IPS DF 4.7 (cell line): ENCODE measurements at regions not wholly inside any gene's neighbourhood (a gene's known extent, or its start where the extent isn't known, plus 50 kb on each side); places are given as distances from the start of the nearest gene placed in this dataset.

ENCODE experiments used
- DNase-seq: peaks from one replicate; pipeline ENCODE4 v3.0.0-alpha.2; 2013; ENCODE audit warnings: low spot score; ENCODE audit errors: extremely low read depth

DNA sequence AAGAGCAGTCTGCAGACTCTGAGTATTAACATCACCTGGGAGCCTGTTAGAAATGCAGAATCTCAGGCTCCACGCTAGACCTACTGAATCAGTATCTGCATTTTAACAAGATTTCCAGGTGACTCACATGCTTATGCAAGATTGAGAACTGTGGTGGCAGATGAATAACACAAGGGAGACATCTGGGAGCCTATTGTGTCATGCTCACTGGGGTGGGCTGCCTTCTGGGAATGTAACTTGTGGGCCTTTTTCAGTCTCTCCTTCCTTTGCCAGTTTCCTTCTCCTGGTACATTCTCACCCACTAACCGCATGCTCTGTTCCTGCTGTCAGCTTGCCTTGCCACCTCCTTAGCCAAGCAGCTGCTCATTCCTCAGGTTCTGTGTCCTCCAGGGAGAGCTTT lies 176.6 kb upstream of the C9orf72 start:
- DNase-seq: peak; percentile 81

DNA sequence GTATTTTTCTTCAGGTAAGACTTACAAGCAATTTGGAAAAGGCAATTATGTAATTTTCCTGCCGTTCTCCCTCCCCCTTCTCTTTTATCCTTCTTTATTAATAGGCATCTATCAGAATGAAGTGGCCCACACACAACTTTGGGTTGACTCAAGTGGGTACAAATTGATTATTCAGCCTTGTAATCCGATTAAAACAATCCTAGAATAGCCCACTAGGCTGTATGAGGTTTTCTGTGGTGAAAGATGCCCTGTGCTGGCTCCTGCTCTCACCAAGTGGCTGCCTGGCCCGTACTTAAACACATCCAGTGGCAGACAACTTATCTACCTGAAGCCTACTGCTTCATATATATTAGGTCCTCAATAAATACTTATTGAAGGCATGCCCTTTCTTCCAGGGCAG lies 177.3 kb upstream of the C9orf72 start:
- DNase-seq: no peak

DNA sequence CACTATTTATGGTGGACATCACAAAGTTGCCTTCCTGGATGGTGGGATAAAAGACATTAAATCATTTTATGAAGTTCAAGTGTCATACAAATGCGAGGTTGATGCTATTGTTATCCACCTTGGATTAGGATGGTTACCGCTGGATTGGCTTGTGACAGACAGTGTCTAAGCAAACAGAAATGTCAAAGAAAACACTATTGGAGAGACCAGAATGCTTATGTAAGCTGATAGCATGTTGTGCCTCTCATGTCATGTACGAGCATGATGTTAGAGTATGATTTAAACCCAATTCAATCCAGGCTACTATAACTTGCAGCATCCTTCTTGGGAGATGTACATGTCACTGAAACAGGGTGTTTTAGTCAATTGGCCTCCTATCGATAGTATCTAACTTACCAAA lies 178.8 kb upstream of the C9orf72 start:
- no peak for DNase-seq

DNA sequence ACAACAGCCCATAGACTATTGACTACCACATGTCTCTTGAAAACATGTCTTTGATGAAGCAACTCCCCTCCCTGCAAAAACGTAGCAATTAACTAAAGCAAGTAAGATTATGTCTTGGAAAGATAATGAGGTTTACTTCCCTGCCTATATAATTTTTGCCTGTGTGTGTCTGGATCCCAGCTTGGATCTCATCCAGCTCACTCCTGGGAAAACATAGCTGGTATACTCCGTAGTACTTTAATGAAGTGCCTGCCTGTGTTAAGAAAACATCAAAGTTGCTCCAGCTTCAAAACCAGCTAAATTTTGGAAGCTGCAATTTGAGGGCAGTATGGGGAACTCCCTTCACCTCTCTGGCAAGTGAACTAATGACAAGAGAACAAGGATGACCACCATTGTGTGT lies 182.6 kb upstream of the C9orf72 start:
- no peak for DNase-seq

DNA sequence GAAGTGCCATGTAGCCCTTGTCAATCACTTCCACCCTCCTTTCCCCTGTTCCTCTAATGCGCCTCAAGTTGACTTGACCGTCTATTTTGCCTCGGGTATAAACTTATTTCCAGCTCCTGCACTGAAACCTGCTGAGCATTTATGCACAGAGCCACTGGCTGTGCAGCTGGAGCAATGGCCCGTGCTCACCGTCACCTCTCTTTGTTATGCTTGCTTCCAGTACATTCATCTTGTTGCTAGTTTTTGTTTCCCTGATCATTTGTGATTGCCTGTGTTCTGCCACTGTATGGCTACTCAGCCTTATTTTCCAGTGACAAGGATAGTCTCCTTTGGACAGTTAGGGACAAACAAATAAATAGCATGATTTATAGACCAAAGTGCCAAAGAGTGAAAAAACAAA lies 183.1 kb upstream of the C9orf72 start:
- no peak for DNase-seq

DNA sequence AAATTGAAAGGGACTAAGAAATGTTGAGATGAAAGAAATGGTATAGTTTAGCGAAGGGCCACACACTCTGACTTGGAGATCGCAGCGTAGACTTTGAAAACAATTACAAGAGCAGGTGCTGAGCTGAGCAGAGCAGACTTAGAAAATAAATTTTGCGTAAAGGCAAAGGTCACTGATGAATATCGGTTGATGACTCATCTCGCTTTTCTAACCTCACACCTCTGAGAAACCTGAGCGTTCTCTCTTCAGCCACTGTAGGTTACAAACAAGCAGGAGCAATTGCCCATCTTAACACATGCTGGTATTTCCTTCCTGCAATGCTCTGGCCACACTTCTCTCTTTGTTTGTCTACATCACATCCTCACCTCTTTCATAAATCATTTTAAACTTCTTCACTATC lies 190.6 kb upstream of the C9orf72 start:
- DNase-seq: no peak

DNA sequence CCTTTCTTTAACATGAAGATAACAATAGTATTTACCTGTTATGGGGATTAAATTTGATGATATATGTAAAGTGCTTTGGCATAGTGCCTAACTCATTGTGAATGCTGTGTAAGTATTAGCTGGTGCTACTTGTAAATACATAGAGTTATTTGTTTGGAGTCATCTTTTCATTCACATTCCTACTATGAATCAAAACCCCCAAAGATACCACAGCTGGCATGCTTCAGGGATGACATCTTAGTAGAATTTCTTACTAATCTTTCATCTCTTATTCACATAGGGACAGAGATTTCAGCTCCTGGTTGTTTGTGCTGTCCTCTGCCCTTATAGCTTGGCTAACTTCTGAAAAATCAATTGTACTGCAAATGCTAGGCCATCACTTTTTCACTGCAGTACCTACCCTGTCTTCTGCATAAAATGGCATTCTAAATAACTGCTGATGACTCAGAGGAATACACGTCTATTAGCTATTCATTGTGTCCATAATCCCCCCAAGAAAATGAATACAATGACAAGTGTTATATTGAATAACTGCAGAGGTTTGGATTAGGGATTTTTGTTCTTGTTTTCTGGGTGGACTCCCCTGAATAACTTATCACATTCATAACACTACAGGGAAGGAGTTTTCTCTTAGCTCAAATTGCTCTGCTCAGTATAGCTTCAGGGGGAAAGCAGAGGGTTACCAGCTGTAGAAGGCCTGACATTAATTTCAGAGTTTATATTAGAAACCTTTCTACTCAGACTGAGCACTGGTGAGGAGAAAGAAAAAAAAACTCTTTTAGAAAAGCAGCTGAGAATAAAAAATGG lies 192.2 kb upstream of the C9orf72 start:
- no peak for DNase-seq

DNA sequence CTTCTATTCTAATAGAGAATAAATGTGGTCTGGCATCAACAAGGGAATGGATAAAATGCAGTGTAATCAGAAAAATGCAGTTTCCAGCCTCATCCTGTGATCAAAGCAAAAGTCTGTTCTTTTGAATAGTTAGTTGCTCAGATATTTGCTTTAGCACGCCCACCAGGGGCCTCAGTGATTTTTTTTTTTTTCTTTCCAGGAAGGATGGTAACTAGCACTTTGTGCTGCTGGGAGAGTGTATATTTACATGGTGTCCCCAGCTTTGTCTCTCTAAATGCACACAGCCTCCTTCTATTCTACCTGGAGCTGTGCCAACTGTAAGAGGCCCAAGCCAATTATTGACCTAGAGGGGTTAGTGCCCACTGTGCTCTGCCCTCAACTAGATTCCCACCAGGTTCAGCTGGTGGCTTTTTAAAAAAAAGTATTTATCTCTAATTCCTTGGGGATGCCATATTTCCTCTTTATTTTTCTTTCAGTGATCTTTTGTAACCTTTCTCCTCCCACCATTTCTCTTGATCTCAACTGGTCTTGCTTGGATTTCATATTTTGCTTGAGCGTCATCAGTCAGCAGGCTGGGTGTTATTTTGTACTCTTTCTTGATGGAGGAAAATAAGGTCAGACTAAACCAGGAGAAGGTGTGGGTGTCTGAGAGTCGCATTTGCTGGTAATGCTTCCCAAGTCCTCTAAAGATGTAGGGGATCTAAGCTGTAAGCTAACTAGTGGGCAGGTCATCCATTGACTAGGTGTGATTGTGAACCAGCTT lies 193.0 kb upstream of the C9orf72 start:
- no peak for DNase-seq

DNA sequence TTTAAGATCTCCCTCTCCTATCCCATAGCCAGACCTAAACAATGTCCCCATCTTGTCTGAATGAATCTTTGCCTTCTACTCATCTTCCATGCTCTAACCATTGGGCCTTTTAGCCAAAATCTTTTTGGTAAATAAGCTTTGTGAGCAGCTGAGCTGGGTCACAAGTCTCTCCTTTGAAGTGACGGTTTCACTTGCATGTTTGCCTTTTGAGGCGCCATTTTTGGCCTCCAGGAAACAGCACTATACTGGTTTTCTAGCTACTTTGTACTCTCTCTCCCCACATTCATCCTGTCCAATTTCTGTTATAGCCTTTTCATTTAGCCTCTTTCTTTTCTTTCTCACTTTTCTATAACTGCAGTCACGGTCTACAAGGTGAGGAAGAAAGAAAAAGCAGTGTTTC lies 195.5 kb upstream of the C9orf72 start:
- DNase-seq: no peak

DNA sequence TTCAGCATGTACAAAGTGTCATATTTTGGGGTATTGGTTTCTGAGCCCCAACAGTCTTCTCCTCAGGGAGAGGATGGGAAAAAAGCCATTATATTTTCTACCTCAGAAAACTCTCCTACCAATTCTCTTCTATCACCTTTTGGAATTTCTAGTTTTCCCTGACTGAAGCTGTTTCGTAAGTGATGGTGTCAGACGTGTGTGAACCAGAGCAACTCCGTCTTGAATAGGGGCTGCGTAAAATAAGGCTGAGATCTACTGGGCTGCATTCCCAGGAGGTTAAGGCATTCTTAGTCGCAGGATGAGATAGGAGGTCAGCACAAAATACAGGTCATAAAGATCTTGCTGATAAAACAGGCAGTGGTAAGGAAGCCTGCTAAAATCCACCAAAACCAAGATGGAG lies 197.3 kb upstream of the C9orf72 start:
- no peak for DNase-seq

DNA sequence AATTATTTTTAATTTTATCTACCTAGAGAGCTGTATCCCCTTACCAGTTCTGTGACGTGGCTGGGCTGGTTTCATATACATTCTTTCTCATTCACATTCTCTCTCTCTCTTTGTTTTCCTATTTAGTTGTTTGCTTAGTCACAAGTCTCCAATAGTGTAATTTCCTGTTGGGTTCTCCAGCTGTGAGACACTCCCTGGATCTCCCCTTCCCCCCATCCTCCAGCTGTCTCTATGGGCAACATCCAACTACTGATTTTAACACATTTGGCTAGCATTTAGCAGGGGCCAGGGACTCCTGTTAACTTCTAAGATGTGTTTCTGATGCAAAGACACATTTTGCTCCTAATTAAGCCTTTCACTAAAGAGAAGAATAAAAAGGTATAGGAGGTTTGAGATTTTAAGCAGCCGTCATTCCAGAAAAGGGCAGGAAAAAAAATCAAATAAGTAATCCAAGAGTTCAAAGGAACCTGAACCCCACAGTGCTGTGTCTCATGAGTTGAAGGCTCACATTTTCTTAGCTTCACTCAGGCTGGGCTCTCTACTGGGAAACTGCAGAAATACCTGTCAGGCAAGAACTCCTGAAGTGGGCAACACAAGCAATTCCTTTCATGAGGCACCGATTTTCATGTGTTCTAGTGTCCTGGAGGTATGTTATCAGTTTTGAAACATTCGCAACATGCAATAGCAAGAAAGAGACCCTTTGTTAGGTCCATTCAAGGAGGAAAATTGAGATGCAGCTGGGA lies 198.7 kb upstream of the C9orf72 start:
- DNase-seq: peak; percentile 74

DNA sequence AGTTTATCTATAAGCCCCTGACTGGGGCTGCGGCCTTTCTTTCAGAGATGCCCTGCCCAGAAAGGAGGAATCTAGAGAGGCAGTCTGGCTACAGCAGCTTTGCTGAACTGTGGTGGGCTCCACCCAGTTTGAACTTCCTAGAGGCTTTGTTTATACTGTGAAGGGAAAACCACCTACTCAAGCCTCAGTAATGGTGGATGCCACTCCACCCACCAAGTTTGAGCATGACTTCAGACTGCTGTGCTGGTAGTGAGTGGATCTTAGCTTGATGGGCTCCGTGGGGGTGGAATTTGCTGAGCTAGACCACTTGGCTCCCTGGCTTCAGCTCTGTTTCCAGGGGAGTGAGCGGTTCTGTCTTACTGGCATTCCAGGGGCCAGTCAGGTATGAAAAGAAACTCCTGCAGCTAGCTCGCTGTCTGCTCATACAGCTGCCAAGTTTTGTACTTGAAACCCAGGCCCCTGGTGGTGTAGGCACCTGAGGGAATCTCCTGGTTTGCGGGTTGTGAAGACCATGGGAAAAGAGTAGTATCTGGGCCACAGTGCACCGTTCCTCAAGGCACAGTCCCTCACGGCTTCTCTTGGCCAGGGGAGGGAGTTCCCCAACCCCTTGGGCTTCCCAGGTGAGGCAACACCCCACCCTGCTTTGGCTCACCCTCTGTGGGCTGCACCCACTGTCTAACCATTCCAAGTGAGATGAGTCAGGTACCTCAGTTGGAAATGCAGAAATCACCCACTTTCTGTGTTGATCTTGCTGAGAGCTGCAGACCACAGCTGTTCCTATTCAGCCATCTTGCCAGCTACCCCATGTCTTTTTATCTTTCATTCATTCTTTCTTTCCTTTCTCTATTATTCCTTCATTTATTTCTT lies 211.8 kb upstream of the C9orf72 start:
- DNase-seq: no peak

DNA sequence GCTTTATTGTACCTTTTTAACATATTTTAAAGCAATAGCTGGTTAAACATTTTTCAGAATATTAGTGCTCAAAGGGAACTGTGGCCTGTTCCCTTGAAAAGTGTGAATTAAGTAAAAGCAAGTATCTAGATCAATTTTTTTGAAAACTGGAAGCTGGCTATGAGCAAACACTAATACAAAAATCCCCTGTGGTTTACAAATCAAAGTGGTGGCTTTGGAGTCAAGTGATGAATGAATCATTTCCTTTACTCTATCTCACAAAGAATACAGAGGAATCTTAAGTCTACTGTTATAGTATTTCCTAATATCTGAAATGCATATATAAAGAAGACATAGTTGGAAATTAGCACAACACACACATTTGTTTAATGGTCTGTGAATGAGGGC lies 212.4 kb upstream of the C9orf72 start:
- no peak for DNase-seq

DNA sequence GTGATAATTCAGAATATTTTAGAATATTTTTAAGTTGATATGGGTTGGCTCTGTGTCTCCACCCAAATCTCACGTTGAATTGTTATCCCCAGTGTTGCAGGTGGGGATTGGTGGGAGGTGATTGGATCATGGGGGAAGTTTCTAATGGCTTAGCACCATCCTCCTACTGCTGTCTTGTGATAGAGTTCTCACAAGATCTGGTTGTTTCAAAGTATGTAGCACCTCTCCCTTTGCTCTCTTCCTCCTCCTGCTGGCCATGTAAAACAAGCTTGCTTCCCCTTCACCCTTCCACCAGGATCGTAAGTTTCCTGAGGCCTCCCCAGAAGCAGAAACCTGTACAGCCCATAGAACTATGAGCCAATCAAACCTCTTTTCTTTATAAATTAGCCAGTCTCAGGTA lies 214.6 kb upstream of the C9orf72 start:
- DNase-seq: peak; percentile 49

DNA sequence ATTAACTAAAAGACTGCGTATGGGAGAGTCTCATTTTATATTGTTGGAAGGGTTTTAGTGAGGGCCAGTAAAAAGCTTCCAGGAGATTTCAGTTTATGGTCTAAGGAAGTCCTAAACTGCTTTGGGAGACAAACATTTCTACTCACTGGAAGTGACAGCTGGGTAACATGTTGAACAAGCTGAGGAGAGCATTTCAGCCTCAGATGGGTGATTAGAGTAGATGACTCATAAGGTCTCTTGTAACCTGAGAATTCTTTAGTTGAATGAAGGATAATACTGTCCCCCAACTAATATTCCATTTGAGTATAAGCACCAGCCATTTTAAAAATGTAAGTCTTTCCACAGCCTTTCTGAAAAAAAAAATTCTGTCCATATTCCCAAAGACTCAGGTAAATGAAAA lies 218.0 kb upstream of the C9orf72 start:
- DNase-seq: no peak

DNA sequence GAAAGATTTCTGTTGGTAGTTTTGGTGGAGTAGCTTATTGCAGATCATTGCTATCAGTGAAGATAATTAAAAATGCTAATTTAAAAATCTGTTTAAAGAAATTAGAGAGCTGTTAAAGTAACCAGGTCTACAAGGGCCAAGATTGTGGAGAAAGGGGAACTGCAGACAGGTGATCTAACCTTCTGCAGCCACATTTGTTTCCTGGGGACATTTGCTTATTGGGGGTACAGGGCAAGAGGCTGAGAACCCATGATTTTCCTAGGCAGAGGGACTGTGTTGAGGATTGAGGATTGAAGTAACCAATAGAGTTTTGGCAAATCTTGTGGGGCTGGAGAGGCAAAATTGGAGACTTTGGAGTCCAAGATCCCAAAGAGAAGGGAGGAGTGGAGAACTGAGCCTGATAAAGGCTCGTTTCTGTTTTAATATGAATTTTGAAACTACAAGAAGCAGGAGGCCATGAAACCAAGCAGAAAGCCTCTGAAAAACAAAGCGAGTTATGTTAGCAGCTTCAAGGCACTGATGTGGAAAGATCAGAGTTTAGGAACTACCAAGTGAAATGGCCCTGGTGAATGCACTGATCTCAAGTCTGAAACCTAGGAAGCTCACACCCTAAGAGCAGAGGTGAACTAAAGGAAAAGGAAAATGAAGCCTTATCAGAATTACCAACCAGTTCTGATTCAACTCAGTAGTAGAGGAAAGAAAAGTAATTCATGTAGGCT lies 219.8 kb upstream of the C9orf72 start:
- DNase-seq: no peak

DNA sequence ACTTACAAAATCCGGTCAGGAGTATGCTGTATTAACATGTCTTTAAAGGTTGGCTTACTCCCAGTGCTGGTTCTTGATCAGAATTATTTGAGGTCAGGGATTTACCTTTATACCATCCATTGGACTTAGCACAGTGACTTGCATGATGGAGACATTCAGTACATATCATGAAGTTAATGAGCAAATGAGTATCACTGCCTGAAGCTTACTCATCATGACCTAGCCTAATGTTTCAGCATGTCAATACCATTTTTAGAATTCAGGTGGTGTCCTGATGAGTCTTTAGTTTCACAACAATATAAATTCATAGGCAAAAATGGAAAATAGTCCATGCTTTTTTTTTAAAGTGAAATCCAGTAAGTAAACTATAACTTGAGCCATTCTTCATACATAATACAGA lies 226.0 kb upstream of the C9orf72 start:
- no peak for DNase-seq

DNA sequence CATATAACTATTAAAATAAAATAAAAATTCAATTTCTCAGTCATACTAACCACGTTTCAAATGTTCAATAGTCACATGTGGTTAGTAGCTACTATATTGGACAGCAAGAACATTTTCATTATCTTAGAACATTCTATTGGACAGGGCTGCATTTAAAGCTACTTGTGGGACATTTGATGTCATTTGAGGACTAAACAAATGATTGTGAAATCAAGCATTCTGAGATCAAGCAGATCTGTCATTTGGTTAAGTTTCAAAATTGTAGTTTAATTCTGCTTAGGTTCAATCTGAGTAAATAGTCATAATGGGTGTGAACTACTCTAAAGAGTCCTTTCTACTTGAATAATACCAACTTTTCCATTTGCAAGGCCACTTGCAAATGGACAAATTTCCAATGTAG lies 226.9 kb upstream of the C9orf72 start:
- DNase-seq: no peak

DNA sequence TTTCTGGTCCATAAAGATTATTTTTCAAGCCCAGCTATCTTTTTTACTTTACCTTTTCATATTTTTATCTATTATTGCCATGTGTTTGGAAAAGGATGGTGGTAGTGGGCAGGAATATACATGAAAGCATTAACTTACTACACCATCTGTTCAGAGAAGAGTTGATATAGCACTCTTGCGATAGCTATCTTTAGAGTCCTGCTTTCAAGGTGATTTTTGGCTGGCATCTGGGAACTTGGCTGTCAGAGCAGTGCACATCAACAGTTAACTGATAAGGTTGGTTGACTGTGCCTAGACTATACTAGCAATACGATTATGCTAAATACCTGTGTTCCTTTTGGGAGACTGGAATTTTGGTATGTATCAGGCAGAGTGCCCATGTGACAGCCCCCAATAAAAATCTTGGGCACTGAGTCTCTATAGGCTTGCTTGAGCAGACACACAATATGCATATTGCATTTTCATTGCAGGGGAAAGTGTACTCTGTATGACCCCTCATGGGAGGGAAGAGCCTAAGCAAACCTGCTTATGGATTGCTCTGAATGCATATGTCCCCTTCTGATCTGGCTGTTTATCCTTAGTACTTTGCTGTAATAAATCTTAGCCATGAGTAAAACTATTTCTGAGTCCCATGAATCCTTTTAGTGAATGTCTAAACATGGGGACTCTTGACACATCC lies 227.6 kb upstream of the C9orf72 start:
- no peak for DNase-seq

DNA sequence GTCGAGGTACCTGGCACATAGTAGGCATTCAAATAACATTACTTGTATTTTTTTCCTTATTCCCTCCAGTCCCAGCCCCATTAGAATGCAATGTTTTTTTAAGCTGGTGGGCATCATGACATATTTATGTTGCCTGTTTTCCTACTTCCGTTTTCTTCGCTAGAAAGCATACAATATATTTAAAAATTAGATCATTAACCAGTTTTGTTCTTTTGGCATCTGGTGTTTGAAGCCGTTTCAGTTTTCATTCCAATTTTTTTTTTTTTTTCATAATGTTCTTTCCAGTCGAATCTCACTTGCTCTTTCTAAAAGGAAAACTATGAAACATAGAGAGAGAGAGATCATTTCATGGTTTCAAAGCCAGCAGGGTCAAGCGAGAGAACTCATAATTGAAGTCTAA lies 228.3 kb upstream of the C9orf72 start:
- no peak for DNase-seq
